AG20443 (cell line): ENCODE measurements at regions not wholly inside any gene's neighbourhood (a gene's known extent, or its start where the extent isn't known, plus 50 kb on each side); places are given as distances from the start of the nearest gene placed in this dataset.

ENCODE experiments used
- DNase-seq: peaks from one replicate; pipeline ENCODE4 v3.0.0; 2012; ENCODE audit warnings: low spot score, mixed read lengths

DNA sequence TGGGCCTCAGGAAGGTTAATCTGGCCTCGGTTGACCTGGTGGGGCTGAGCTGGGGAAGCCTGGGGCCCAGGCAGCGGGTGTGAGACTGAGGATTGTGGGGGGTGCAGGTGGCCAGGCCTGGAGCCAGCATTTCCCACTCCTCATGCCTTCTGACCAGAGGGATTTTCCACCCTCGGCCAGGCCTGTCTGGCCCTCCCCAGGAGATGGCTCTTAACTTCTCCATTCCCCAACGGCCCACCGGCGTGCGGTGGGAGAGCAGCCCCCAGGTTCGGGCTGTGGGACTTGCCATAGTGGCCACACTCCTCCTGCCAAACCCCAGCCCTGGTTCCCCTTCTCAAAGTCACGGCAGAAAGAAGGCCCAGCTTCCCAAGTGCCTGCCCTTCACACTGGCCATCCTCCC is 126.5 kb upstream of the RUNX3 start:
- DNase-seq, result no peak

DNA sequence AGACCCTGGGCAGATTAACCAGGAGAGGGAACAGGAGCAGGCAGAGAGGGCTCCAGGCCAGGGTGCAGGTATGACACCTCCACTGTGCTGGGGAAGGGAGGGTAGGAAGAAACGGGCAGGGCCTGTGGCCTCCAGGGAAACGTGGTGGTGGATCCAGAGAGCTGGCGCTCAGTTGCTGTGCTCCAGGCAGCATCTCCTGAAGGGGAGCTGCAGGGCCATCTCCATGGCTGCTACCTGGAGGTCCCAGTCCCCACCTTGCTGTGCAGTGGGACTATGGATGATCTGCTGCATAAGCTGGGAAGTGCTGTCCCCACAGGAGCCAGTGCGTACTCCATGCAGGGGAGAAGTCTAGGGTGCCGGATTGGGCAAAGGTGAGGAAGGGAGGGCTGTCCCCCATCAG is 125.9 kb upstream of the RUNX3 start:
- no peak for DNase-seq

DNA sequence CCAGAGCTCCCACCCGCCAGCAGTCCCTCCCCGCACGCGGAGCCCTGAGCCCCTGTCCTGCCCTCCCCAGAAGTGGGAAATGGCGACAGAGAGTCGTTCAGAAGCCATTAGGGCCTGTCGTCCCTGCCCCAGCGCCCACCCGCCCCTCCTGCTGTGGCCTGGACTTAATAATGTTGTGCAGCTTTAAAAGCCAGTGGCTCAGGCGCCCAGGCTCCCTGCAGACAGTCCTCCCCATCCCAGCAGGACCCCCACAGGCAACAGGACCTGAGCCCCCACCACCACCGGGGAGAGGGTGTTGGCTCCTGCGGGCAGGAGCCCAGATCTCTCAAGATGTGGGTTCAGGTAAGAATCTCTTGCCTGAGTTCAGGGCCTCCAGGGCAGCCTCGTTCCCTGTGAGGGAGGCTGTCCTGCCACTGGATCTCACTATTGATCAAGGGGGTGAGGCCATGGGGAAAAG is 125.3 kb upstream of the RUNX3 start:
- no peak for DNase-seq

DNA sequence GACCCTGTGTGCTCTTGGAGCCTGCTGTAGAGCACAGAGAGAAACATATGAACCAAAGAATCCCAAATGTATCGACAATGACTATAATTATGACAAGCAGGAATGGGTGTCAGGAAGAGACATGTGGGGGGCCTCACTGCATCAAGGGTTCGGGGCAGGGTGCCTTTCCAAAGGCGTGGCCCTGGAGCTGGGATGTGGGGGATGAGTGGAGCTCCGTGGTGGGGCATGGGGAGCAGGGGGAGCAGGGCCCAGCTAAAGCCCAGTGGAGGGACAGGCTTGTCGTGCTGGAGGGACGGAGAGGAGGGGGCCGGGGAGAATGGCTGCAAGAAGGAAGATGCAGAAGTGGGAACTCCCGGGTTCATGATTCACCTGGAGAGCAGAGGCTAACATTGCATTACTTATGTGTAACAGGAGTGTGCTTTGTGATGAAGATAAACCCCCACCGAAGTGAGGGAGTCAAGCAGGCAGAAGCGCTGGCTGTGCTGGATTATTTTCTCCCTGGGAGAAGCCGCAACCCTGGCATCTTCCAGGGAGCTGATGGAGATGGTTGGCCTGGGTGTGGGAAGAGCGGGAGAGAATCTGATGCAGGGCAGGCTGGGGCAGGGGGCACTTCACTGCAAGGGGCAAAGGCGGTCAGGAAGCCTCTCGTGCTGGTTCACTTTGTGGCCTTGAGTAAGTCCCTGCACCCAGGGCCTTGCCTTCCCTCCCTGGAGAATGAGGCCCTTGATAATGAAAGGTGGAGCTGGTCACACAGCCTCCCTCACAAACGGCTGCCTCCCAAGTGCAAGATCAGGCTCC is 124.6 kb upstream of the RUNX3 start:
- DNase-seq, result no peak

GRCh38 chr1:25053576-25054250 is 123.6 kb upstream of the RUNX3 start:
- no peak for DNase-seq

GRCh38 chr1:25051906-25052305 is 121.8 kb upstream of the RUNX3 start:
- no peak for DNase-seq

DNA sequence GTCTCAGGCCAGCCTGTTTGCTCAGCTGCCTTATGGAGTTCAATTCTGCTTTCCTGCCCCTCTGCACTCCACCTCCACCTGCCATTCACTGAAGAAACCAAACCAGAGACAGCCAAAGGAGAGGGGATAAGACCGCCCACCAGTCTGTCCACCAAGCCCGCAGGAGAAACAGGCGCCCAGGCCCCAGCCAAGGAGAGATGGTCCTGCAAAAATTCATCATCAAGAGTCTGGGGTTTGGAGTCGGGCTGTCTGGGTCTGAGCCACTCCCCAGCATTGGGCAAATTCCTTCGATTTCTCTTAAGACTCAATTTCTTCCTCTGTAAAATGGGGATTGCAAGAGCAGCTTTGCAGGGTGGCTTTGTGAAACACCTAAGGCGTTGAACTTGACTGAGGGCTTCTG is 121.4 kb upstream of the RUNX3 start:
- DNase-seq, result no peak

DNA sequence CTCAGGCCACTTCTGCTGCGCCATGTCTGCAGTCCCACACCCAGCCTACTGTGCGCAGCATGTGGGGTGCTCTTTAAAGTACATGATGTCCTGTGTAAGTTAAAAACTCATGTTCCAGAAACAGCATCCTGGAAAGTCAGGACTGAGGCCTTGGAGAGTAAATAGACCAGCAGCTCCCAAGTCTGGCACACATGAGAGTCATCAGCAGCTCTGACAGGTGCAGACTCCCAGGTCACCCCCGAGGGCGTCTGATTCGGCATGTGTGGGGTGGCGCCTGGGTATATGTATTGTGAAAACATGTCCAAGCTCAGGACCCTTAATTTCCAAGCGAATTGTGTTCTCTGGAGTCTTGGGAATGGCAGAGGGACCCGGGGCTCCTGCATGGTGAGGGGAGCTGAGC is 120.1 kb upstream of the RUNX3 start:
- DNase-seq, result no peak

DNA sequence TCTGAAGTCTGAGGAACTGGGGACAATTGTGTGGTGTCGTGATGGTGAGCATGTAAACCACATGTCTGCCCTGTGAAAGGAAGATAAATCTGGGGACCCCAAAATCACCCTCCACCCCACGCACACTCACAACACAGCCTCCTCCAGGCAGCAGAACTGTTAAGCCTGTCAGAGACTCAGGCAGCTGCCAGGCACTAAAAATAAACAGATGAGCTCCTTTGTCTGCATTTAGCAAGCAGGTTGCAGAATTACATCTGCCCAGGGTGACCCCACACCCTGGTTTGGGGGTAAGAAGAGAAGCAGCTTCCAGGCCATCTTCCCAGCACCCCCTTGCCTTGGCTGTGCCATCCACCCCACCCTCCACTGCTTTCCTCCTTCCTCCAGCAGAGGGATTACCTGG is 119.1 kb upstream of the RUNX3 start:
- no peak for DNase-seq

DNA sequence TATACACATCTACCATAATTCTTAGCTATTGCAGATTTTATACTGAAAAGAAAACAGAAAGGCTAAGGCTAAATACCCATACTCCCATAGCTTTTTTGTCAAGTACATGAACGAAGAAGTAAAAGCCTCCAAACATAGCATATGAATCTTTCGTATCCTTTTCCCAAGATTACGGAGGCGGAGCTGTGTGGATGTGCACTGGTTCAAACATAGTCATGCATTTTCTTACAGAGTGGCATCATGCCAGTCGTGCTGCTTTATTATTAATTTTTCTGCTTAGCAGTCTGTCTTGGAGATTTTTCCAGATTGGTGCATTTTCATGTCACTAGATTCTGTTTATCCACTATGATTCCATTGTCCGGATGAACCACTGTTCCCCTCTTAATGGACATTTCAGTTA is 118.7 kb upstream of the RUNX3 start:
- DNase-seq, result no peak

GRCh38 chr1:25047506-25048240 is 117.6 kb upstream of the RUNX3 start:
- DNase-seq, result no peak

DNA sequence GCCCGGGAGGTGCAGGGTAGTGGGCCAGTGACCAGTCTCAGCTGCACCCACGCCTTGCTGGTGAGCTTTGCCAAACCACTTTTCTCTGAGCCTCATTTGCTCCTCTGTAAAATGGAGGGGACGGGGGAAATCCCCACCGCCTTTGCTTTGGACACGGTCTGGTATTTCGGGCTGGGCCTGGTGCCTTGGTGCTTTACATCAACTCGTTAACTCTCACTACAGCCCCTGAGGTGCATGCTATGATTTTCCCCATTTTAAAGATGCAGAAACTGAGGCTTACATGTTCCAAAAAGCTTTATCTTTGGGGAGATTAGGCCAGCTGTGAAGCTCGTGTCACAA is 116.1 kb upstream of the RUNX3 start:
- DNase-seq, result no peak

GRCh38 chr1:25045480-25046193 is 115.6 kb upstream of the RUNX3 start:
- DNase-seq, result no peak

GRCh38 chr1:25043228-25043580 is 113.1 kb upstream of the RUNX3 start:
- no peak for DNase-seq

GRCh38 chr1:25042331-25043227 is 112.5 kb upstream of the RUNX3 start:
- DNase-seq, result no peak

GRCh38 chr1:25041916-25042315 is 111.8 kb upstream of the RUNX3 start:
- DNase-seq, result no peak

DNA sequence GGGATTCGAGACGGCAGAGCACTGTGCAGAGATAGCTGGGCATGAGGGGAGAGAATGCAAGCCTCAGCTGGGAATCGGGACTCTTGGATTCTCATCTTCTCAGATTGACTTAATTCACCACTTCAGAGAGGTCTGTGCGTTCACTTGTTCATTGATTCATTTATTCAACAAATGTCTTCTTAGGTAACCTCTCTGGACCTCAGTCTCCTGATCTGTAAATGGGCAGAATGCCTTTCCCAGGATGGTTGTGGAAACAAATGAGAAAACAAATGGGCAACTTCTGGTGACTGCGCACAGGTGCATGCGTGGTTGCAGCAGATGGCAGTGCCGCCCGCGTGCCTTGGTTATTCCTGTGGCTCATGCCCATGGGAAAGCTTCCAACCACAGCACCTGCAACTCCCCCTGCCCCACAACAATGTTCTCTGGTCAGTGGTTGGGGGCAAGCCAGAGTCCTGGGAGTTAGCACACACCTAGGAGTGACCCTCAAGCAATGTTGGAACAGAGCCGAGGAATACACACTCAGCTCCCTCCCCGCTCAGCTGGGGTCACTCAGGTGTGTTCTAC is 110.1 kb upstream of the RUNX3 start:
- DNase-seq, result no peak

DNA sequence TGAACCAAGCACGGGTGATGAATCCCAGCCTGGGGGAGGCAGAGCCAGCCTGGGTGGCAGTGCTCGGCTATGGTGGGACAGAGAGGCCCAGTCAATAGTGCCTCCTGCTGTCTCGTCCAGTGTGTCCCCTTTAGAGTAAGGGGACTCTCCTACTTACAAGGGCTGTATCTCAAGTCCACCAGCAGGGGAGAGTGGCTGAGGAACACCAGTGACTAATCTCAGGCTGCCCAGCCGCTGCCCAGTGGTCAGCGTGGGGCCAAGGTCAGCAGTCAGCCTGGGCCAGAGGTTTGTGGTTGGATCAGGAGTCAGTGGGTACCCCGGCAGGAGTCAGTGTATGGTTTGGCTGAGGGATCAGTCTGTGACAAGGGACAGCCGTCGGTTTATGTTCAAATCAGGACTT is 109.2 kb upstream of the RUNX3 start:
- DNase-seq, result no peak

DNA sequence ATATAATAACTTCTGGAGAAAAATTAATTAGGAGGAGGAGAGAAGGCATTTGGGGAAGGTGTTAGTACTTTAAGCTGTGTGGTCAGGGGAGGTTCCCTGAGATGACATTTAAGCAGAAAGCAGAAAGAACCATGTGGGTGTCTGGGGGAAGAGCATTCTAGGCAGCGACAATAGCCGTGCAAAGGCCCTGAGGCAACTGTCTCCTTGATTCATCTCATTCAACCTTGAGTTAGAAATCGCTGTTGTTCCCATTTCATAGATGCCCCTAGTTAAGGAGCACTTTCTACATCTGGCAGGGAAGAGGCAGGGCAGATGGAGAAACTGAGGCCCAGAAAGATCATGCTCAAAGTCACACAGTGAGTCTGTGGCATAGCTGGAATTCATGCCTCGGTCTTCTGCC is 108.6 kb upstream of the RUNX3 start:
- DNase-seq, result no peak

DNA sequence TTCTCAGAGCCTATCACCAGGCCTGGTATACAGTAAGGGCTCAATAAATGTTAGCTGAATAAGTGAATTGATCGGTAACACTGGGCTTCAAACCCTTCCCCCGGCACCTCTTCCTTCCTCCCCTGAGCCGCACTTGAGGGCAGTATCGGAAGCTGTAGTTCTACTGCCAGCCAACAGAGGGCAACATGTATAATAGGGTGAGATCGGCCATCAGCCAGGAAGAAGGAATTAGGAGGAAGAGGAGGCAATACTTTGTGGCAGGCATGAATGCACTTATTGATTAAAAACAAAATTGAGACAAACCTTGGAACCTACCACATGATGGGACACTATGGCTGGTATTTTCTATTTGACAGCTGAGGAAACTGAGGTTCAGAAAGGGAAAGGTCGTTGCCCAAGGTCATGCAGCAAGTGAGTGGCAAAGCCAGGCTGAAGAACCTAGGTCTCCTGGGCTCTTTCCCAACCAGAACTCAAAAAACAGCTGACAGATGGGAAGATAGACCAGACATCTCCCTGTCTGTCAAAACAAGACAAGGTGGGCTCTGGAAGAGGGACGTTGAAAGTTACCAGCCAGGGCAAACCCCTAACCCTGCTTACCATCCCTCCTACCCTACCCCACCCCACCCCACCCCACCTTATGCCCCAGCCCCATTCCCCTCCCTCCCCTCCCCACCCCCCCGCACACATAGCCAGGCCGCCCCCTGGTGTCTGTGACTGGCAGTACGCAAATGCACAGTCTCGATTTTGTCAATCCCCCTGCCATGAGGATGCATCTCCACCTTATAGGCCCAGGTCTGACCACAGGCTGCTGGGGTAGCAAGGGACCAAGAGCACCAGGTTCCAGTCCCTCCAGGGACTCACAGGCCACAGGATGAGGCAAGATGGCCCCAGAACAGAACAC is 107.3 kb upstream of the RUNX3 start:
- DNase-seq, result peak; percentile 78
